Ovary (tissue), 7 donors: ENCODE measurements at regions not wholly inside any gene's neighbourhood (a gene's known extent, or its start where the extent isn't known, plus 50 kb on each side); places are given as distances from the start of the nearest gene placed in this dataset.
"Not testable (repeated sequence)": the region's sequence is repeated elsewhere in the genome, so short reads cannot be mapped to it uniquely, and the experiment has no call there.

Experiments
- DNase-seq, 5 donors: peaks; one replicate each; pipeline ENCODE4 v3.0.0-alpha.2; 2019 to 2020
- H3K27ac ChIP-seq, 2 donors: fragments of 200-600 bp; one replicate each; pipeline versions ENCODE4 v1.5.1 to v1.8.0; 2019 to 2022
- H3K27me3 ChIP-seq: fragments of 200-600 bp; one replicate; pipeline ENCODE4 v1.8.0; 2022
- H3K36me3 ChIP-seq: fragments of 200-600 bp; sonication (generic); one replicate; pipeline ENCODE4 v1.5.1; 2019
- H3K4me1 ChIP-seq: one replicate; pipeline ENCODE4 v1.8.1; 2013; ENCODE audit warnings: mild to moderate bottlenecking, moderate library complexity; ENCODE audit not compliant: insufficient read depth
- H3K4me3 ChIP-seq: fragments of 200-600 bp; sonication (generic); one replicate; pipeline ENCODE4 v1.5.1; 2017
- H3K9me3 ChIP-seq, 2 donors: fragments of 200-600 bp in 1 of 2; sonication (generic) in 1 of 2; one replicate each; pipeline versions ENCODE4 v1.5.1 to v1.8.1; 2013 to 2019; ENCODE audit warnings: mild to moderate bottlenecking in 1 of 2, moderate library complexity in 1 of 2
- CTCF ChIP-seq, 3 donors: fragments of 450-650 bp in 2 of 3; fragments of 200-600 bp in 1 of 3; IDR thresholded peaks; one replicate each; pipeline versions ENCODE4 v1.5.1 to v1.8.0; 2016 to 2022; ENCODE audit warnings: antibody characterized with exemption in 3 of 3, mild to moderate bottlenecking in 1 of 3
- EP300 ChIP-seq: sonication (generic); formaldehyde crosslinking; IDR thresholded peaks from one replicate; pipeline ENCODE4 v1.6.1; 2017; ENCODE audit warnings: antibody characterized with exemption
- POLR2A ChIP-seq: fragments of 450-650 bp; IDR thresholded peaks from one replicate; pipeline ENCODE4 v1.6.1; 2017; ENCODE audit warnings: antibody characterized with exemption, mild to moderate bottlenecking, moderate library complexity
- WGBS, 3 donors: extraction: QIAGEN DNeasy Blood & Tissue Kit in 1 of 3; methylation state at CpG; one replicate each; pipeline versions ENCODE4 v1.1.5 to v1.1.7; 2013 to 2017; 5-methylcytosine and 5-hydroxymethylcytosine counted together
- intact Hi-C, 4 donors: fragments of 100-400 bp; cut with DNase I; formaldehyde crosslinking; loops; one replicate each; pipeline versions ENCODE4 v1.11.0 to v1.15.1; 2022 to 2023
- donor health status: DM: no; HTN: no; CAD: no; lungs with moderate emphysema.
- donor health status: DM: no; HTN: no; CAD: no.
- donor health status: Bipolar disorder and iron deficiency.
- donor health status: DM: no; HTN: no; CAD: no.
- donor health status: DM: yes; HTN: yes; CAD: no.

DNA sequence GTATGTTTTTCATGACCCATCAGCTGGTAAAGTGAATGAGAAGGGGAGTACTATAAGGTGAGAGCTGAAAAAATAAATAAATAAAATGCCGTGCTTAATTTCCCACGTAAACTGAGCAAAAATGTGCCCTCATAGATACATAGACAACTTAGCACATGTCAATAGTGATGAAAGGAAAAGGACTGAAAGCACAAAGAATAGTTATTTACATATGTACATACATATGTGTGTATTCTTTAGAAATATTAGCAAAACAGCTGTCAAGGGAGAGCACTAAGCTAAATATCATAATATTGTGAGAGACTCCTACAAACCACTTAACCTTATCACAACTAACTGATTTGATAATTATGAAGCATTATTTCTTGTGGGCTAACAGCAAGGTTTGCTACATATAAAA lies 213.6 kb upstream of the FTMT start:
- TF ChIP-seq CTCF (IDR thresholded peaks at IDR 0.05), result no peak
- no peak for TF ChIP-seq POLR2A
- no peak for TF ChIP-seq EP300
- H3K9me3 ChIP-seq, result no peaks in the 10 kb centered on the region
- WGBS, 3 donors, result 74 to 94% (median 77%) methylated on average over 2 of the region's 2 CpGs
- H3K27ac ChIP-seq, result no peak overlapping the region
- DNase-seq, result no peak
- no peaks in the 10 kb centered on the region for H3K4me1 ChIP-seq
- no peaks in the 10 kb centered on the region for H3K27me3 ChIP-seq
- no peak overlapping the region for H3K4me3 ChIP-seq
- intact Hi-C loops, result no loop called here
- no peaks in the 10 kb centered on the region for H3K36me3 ChIP-seq

GRCh38 chr5:121640298-121640697 lies 211.4 kb upstream of the FTMT start:
- TF ChIP-seq POLR2A (no peak), EP300 (no peak), CTCF (IDR thresholded peaks at IDR 0.05) (no peak)
- intact Hi-C loops, result no loop called here
- no peaks in the 10 kb centered on the region for H3K4me1 ChIP-seq

DNA sequence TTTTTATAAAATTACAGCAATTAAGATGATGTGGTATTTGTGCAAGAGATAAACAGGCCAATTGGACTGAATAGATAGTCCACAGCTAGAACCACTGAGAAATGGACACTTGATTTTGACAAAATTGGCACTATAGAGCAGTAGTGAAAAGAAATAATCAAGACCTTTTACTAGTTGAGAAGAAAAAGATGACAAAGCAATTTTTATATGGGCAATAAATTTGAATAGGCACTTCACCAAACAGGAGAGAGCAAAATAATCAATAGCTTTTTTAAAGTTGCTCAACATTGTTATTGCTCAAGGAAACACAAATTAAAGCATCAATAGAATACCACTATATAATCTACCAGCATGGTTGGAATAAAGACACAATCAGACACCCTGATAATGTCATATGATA lies 193.5 kb upstream of the FTMT start:
- intact Hi-C loops, result no loop called here
- Histone ChIP-seq H3K4me1 (no peaks in the 10 kb centered on the region), H3K27me3 (no peaks in the 10 kb centered on the region), H3K36me3 (no peaks in the 10 kb centered on the region), H3K4me3 (no peak overlapping the region), H3K9me3 (no peaks in the 10 kb centered on the region), H3K27ac (no peak overlapping the region)
- no peak for DNase-seq
- no peak for TF ChIP-seq EP300
- TF ChIP-seq CTCF (IDR thresholded peaks at IDR 0.05), result no peak
- no peak for TF ChIP-seq POLR2A

More at GRCh38 chr5:121640298-121640697, 211.4 kb upstream of the FTMT start:
- WGBS, 3 donors, result 43 to 100% (median 71%) methylated on average over 1 of the region's 1 CpG
- DNase-seq, result no peak
- H3K4me3 ChIP-seq, result no peak overlapping the region
- H3K27me3 ChIP-seq, result no peaks in the 10 kb centered on the region
- H3K36me3 ChIP-seq, result no peaks in the 10 kb centered on the region
- H3K27ac ChIP-seq, result no peak overlapping the region
- no peaks in the 10 kb centered on the region for H3K9me3 ChIP-seq

DNA sequence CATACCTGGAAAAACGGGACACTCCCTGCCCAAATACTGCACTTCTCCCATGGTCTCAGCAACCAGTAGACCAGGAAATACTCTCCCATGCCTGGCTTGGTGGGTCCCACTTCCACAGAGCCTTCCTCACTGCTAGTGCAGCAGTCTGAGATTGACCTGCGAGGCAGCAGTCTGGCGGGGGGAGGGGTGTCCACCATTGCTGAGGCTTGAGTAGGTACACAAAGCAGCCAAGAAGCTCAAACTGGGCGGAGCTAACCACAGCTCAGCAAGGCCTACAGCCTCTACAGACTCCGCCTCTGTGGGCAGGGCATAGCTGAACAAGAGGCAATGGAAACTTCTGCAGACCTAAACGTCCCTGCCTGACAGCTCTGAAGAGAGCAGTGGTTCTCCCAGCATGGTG lies 191.5 kb upstream of the FTMT start:
- TF ChIP-seq CTCF (IDR thresholded peaks at IDR 0.05) (no peak), EP300 (no peak)
- WGBS, 3 donors, result 82 to 91% (median 90%) methylated on average over 6 of the region's 6 CpGs
- intact Hi-C loops, result no loop called here
- DNase-seq, result no peak
- Histone ChIP-seq H3K4me3 (no peak overlapping the region), H3K36me3 (no peaks in the 10 kb centered on the region), H3K9me3 (no peaks in the 10 kb centered on the region), H3K27ac (no peak overlapping the region), H3K27me3 (no peaks in the 10 kb centered on the region), H3K4me1 (no peaks in the 10 kb centered on the region)

DNA sequence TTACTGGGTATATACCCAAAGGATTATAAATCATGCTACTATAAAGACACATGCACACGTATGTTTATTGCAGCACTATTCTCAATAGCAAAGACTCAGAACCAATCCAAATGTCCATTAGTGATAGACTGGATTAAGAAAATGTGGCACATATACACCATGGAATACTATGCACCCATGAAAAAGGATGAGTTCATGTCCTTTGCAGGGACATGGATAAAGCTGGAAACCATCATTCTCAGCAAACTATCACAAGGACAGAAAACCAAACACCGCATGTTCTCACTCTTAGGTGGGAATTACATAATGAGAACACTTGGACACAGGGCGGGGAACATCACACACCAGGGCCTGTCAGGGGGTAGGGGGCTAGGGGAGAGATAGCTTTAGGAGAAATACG lies 186.1 kb upstream of the FTMT start:
- intact Hi-C loops, H3K4me1 ChIP-seq, H3K27me3 ChIP-seq, H3K9me3 ChIP-seq, H3K27ac ChIP-seq, DNase-seq, H3K4me3 ChIP-seq, H3K36me3 ChIP-seq: not testable (repeated sequence)
- 91 to 96% (median 92%) methylated on average over 4 of the region's 4 CpGs for WGBS, 3 donors
